Frontal cortex (tissue), 3 donors: ENCODE measurements at regions not wholly inside any gene's neighbourhood (a gene's known extent, or its start where the extent isn't known, plus 50 kb on each side); places are given as distances from the start of the nearest gene placed in this dataset.

ENCODE experiments used
- DNase-seq, 2 donors: peaks; one replicate each; pipeline ENCODE4 v3.0.0; 2012; ENCODE audit warnings: low spot score in 2 of 2
- FAIRE-seq: peaks from 2 replicates; lab custom pipeline; 2012; peaks lifted over from hg19 to GRCh38; lab: Jason Lieb, UNC
- donor health status: control.
- donor health status: control.
- donor health status: control.

GRCh38 chr3:132180337-132180791 lies 136.8 kb upstream of the ACP3 start:
- FAIRE-seq (no peak), DNase-seq (no peak)

GRCh38 chr3:132183811-132184210 lies 133.4 kb upstream of the ACP3 start:
- FAIRE-seq, result no peak
- no peak for DNase-seq

GRCh38 chr3:132187746-132188145 lies 129.5 kb upstream of the ACP3 start:
- no peak for DNase-seq
- FAIRE-seq, result no peak

GRCh38 chr3:132189601-132190000 lies 127.6 kb upstream of the ACP3 start:
- DNase-seq (no peak), FAIRE-seq (no peak)

GRCh38 chr3:132196113-132196512 lies 121.1 kb upstream of the ACP3 start:
- no peak for FAIRE-seq
- DNase-seq, result no peak

- no peak for DNase-seq
- no peak for FAIRE-seq
Measured at GRCh38 chr3:132198516-132198915, 118.7 kb upstream of the ACP3 start.

- DNase-seq (no peak), FAIRE-seq (no peak)
Measured at GRCh38 chr3:132199451-132199850, 117.8 kb upstream of the ACP3 start.

GRCh38 chr3:132202586-132202985 lies 114.6 kb upstream of the ACP3 start:
- DNase-seq (no peak), FAIRE-seq (no peak)

- DNase-seq (no peak), FAIRE-seq (no peak)
Measured at GRCh38 chr3:132203889-132204596, 113.2 kb upstream of the ACP3 start.

GRCh38 chr3:132205609-132206008 lies 111.6 kb upstream of the ACP3 start:
- FAIRE-seq (no peak), DNase-seq (no peak)

- FAIRE-seq, result no peak
- no peak for DNase-seq
Measured at GRCh38 chr3:132209855-132210254, 107.4 kb upstream of the ACP3 start.

- DNase-seq, result no peak
- no peak for FAIRE-seq
Measured at GRCh38 chr3:132210476-132211346, 106.5 kb upstream of the ACP3 start.

- DNase-seq (no peak), FAIRE-seq (no peak)
Measured at GRCh38 chr3:132211896-132212295, 105.3 kb upstream of the ACP3 start.

- FAIRE-seq (no peak), DNase-seq (no peak)
Measured at GRCh38 chr3:132218817-132219755, 98.1 kb upstream of the ACP3 start.

GRCh38 chr3:132220986-132221385 lies 96.2 kb upstream of the ACP3 start:
- no peak for FAIRE-seq
- no peak for DNase-seq

GRCh38 chr3:132222868-132223538 lies 94.2 kb upstream of the ACP3 start:
- DNase-seq (no peak), FAIRE-seq (no peak)

GRCh38 chr3:132225664-132226063 lies 91.5 kb upstream of the ACP3 start:
- FAIRE-seq (no peak), DNase-seq (no peak)

- DNase-seq, result no peak
- no peak for FAIRE-seq
Measured at GRCh38 chr3:132228923-132229322, 88.3 kb upstream of the ACP3 start.

- DNase-seq, result no peak
- no peak for FAIRE-seq
Measured at GRCh38 chr3:132229641-132230040, 87.6 kb upstream of the ACP3 start.
